T-cell (primary cell): ENCODE measurements at regions not wholly inside any gene's neighbourhood (a gene's known extent, or its start where the extent isn't known, plus 50 kb on each side); places are given as distances from the start of the nearest gene placed in this dataset.

Experiments
- ATAC-seq, 4 experiments: fragments of 200-7000 bp in 3 of 4; fragments of 150-1000 bp in 1 of 4; cut with Tn5 transposase; replicated peaks in 1 of 4; 1 replicate in 3 of 4; 2 replicates in 1 of 4; pipeline ENCODE4 v1.10.0; 2021; ENCODE audit warnings: moderate library complexity in 3 of 4, mild to moderate bottlenecking in 2 of 4, moderate number of reproducible peaks in 1 of 4
- CTCF ChIA-PET, 2 donors: fragments of 300-600 bp; sonication (Branson Sonifier 250); formaldehyde crosslinking; loops; one replicate each; lab custom pipeline; 2022; ENCODE audit warnings: antibody characterized with exemption in 2 of 2; lab: Charles Lee
- POLR2A ChIA-PET, 2 donors: fragments of 300-600 bp; sonication (Branson Sonifier 250); formaldehyde crosslinking; loops; one replicate each; lab custom pipeline; 2022; ENCODE audit warnings: antibody characterized with exemption in 2 of 2; lab: Charles Lee
- DNase-seq, 35 experiments: peaks; one replicate each; pipeline versions ENCODE4 v3.0.0 to v3.0.0-alpha.2; 2013 to 2023
- H3K27ac ChIP-seq: one replicate; pipeline ENCODE4 v1.5.1; 2013; ENCODE audit warnings: low read length
- H3K27me3 ChIP-seq, 2 experiments: replicated peaks in 1 of 2; 1 replicate in 1 of 2; 2 replicates in 1 of 2; pipeline versions ENCODE4 v1.6.1 to v1.7.0; 2013; ENCODE audit warnings: low read length in 1 of 2, mixed read lengths in 1 of 2; ENCODE audit not compliant: control insufficient read depth in 2 of 2, insufficient read depth in 2 of 2; ENCODE audit errors: extremely low read depth in 1 of 2
- H3K36me3 ChIP-seq, 2 donors: 1 replicate in 1 of 2; 2 replicates in 1 of 2; pipeline versions ENCODE4 v1.6.1 to v1.7.0; 2013; ENCODE audit warnings: low read length in 1 of 2; ENCODE audit not compliant: control insufficient read depth in 2 of 2, insufficient read depth in 1 of 2; ENCODE audit errors: extremely low read depth in 1 of 2
- H3K4me1 ChIP-seq, 2 experiments: 1 replicate in 1 of 2; 2 replicates in 1 of 2; pipeline versions ENCODE4 v1.6.1 to v1.7.0; 2013; ENCODE audit warnings: low read length in 2 of 2, mixed read lengths in 1 of 2; ENCODE audit not compliant: insufficient read depth in 2 of 2, control insufficient read depth in 1 of 2; ENCODE audit errors: extremely low read depth in 1 of 2
- H3K4me3 ChIP-seq, 2 donors: 1 replicate in 1 of 2; 2 replicates in 1 of 2; pipeline versions ENCODE4 v1.5.1 to v1.7.0; 2013; ENCODE audit warnings: mild to moderate bottlenecking in 2 of 2, low read length in 1 of 2, moderate library complexity in 1 of 2; ENCODE audit not compliant: control insufficient read depth in 1 of 2; ENCODE audit errors: extremely low read depth in 1 of 2
- H3K9me3 ChIP-seq: 2 replicates; pipeline ENCODE4 v1.7.0; 2013
- H3K27ac Mint-ChIP-seq, 2 donors: one replicate each; pipeline ENCODE4 v1.8.0; 2020 to 2021; ENCODE audit warnings: mild to moderate bottlenecking in 2 of 2, mixed read lengths in 2 of 2
- H3K27me3 Mint-ChIP-seq, 2 donors: one replicate each; pipeline ENCODE4 v1.8.0; 2021 to 2022; ENCODE audit warnings: mixed read lengths in 2 of 2
- H3K36me3 Mint-ChIP-seq: one replicate; pipeline ENCODE4 v1.8.0; 2021; ENCODE audit warnings: mixed read lengths
- H3K4me1 Mint-ChIP-seq, 3 donors: one replicate each; pipeline ENCODE4 v1.8.0; 2020 to 2022; ENCODE audit warnings: mixed read lengths in 3 of 3, mild to moderate bottlenecking in 1 of 3
- H3K4me3 Mint-ChIP-seq, 3 donors: one replicate each; pipeline ENCODE4 v1.8.0; 2020 to 2022; ENCODE audit warnings: mild to moderate bottlenecking in 3 of 3, mixed read lengths in 3 of 3, moderate library complexity in 3 of 3
- H3K9me3 Mint-ChIP-seq, 3 donors: one replicate each; pipeline ENCODE4 v1.8.0; 2020 to 2022; ENCODE audit warnings: mixed read lengths in 3 of 3
- WGBS: methylation state at CpG from one replicate; pipeline ENCODE4 v1.1.5; 2013; ENCODE audit warnings: missing lambda C conversion rate; ENCODE audit not compliant: insufficient coverage; 5-methylcytosine and 5-hydroxymethylcytosine counted together

GRCh38 chr14:55805250-55805649 lies 225.2 kb downstream of the KTN1 start:
- Histone ChIP-seq H3K4me1 (peaks cover 0 to 27% of the 10 kb centered on the region in 2 experiments), H3K4me3 (no peak overlapping the region), H3K36me3 (no peaks in the 10 kb centered on the region), H3K27me3 (no peaks in the 10 kb centered on the region), H3K27ac (no peak overlapping the region), H3K9me3 (no peaks in the 10 kb centered on the region)
- Mint-ChIP-seq H3K4me3 (no peak overlapping the region), H3K27ac (peak overlapping the region in 1 of 2 donors; percentile 60), H3K4me1 (peaks cover 47 to 64% (median 51%) of the 10 kb centered on the region in 3 donors), H3K36me3 (no peaks in the 10 kb centered on the region), H3K27me3 (no peaks in the 10 kb centered on the region), H3K9me3 (peaks cover 4 to 10% (median 5%) of the 10 kb centered on the region in 3 donors)
- WGBS = 70% methylated on average over 3 of the region's 3 CpGs
- ChIA-PET POLR2A (no interaction called here), CTCF (no interaction called here)
- ATAC-seq (no peak), DNase-seq (no peak)

GRCh38 chr14:55807053-55807880 lies 227.3 kb downstream of the KTN1 start:
- no peaks in the 10 kb centered on the region for H3K36me3 ChIP-seq
- ChIA-PET POLR2A (interaction anchor here in 1 of 2 donors (0.6 kb wide), 1 partner anchor 310 kb away, joined by 6 read pairs; no protein-coding TSS in a partner anchor), CTCF (interaction anchor here (0.8 to 1.2 kb wide), 5 partner anchors 37 to 1137 kb away, joined by 3 to 4 read pairs (median 3); partner anchors contain the start of gene TMEM260 (in 1 of the 2))
- H3K4me1 ChIP-seq = peaks cover 0 to 27% of the 10 kb centered on the region in 2 experiments
- WGBS = 36% methylated on average over 6 of the region's 17 CpGs
- ATAC-seq (peak; percentile 81 to 90 (median 88)), DNase-seq (peak; percentile 39 to 94 (median 85))
- Mint-ChIP-seq H3K27me3 (no peaks in the 10 kb centered on the region), H3K36me3 (no peaks in the 10 kb centered on the region), H3K4me1 (peaks cover 47 to 64% (median 48%) of the 10 kb centered on the region in 3 donors), H3K9me3 (peaks cover 4 to 11% (median 9%) of the 10 kb centered on the region in 3 donors), H3K4me3 (peak overlapping the region; percentile 26 to 73 (median 32)), H3K27ac (peak overlapping the region; percentile 91 to 94)
- no peak overlapping the region for H3K4me3 ChIP-seq
- no peaks in the 10 kb centered on the region for H3K27me3 ChIP-seq
- H3K27ac ChIP-seq = peak overlapping the region; percentile 87
- no peaks in the 10 kb centered on the region for H3K9me3 ChIP-seq

- Histone ChIP-seq H3K36me3 (no peaks in the 10 kb centered on the region), H3K4me3 (no peak overlapping the region), H3K4me1 (peaks cover 0 to 27% of the 10 kb centered on the region in 2 experiments), H3K9me3 (no peaks in the 10 kb centered on the region), H3K27ac (peak overlapping the region; percentile 87), H3K27me3 (no peaks in the 10 kb centered on the region)
- Mint-ChIP-seq H3K4me1 (peaks cover 46 to 62% (median 47%) of the 10 kb centered on the region in 3 donors), H3K9me3 (peaks cover 4 to 11% (median 7%) of the 10 kb centered on the region in 3 donors), H3K36me3 (no peaks in the 10 kb centered on the region), H3K4me3 (peak overlapping the region in 1 of 3 donors; percentile 73), H3K27me3 (no peaks in the 10 kb centered on the region), H3K27ac (peak overlapping the region; percentile 91 to 94)
- WGBS = 83% methylated on average over 2 of the region's 2 CpGs
- no peak for DNase-seq
- POLR2A ChIA-PET = interaction anchor here (0.5 to 0.6 kb wide), 2 partner anchors 310 to 655 kb away, joined by 3 to 6 read pairs; no protein-coding TSS in a partner anchor
- no peak for ATAC-seq
- CTCF ChIA-PET = interaction anchor here (0.8 to 1.2 kb wide), 4 partner anchors 36 to 1138 kb away, joined by 3 to 4 read pairs (median 4); partner anchors contain the start of gene TMEM260 (in 1 of the 2)
These were observed 227.9 kb downstream of the KTN1 start for GRCh38 chr14:55807881-55808379.

GRCh38 chr14:55813630-55814029 lies 233.6 kb downstream of the KTN1 start:
- no peak overlapping the region for H3K4me3 Mint-ChIP-seq
- no peak for DNase-seq
- no CpG with 5 or more reads among the region's 2 CpGs for WGBS

GRCh38 chr14:55814064-55814463 lies 234.1 kb downstream of the KTN1 start:
- no peaks in the 10 kb centered on the region for H3K27me3 Mint-ChIP-seq
- Histone ChIP-seq H3K27ac (no peak overlapping the region), H3K4me3 (no peak overlapping the region), H3K27me3 (peaks cover 0 to 6% of the 10 kb centered on the region in 2 experiments), H3K9me3 (no peaks in the 10 kb centered on the region), H3K36me3 (no peaks in the 10 kb centered on the region), H3K4me1 (no peaks in the 10 kb centered on the region)
- H3K4me1 Mint-ChIP-seq = peaks cover 0 to 10% (median 0%) of the 10 kb centered on the region in 3 donors
- CTCF ChIA-PET = no interaction called here
- no peak overlapping the region for H3K27ac Mint-ChIP-seq
- H3K4me3 Mint-ChIP-seq = no peak overlapping the region
- POLR2A ChIA-PET = no interaction called here
- peaks cover 0 to 7% (median 6%) of the 10 kb centered on the region in 3 donors for H3K9me3 Mint-ChIP-seq
- DNase-seq (no peak), ATAC-seq (no peak)
- H3K36me3 Mint-ChIP-seq = no peaks in the 10 kb centered on the region
- WGBS = 57% methylated on average over 1 of the region's 1 CpG

More at GRCh38 chr14:55813630-55814029, 233.6 kb downstream of the KTN1 start:
- H3K27me3 ChIP-seq = peaks cover 0 to 3% of the 10 kb centered on the region in 2 experiments
- H3K27me3 Mint-ChIP-seq = no peaks in the 10 kb centered on the region
- ATAC-seq = no peak
- ChIA-PET POLR2A (no interaction called here), CTCF (no interaction called here)
- no peaks in the 10 kb centered on the region for H3K36me3 ChIP-seq
- no peak overlapping the region for H3K4me3 ChIP-seq
- H3K27ac Mint-ChIP-seq = no peak overlapping the region
- no peaks in the 10 kb centered on the region for H3K4me1 ChIP-seq
- no peaks in the 10 kb centered on the region for H3K9me3 ChIP-seq
- H3K27ac ChIP-seq = no peak overlapping the region
- H3K9me3 Mint-ChIP-seq = peaks cover 0 to 7% (median 6%) of the 10 kb centered on the region in 3 donors
- H3K36me3 Mint-ChIP-seq = no peaks in the 10 kb centered on the region
- H3K4me1 Mint-ChIP-seq = peaks cover 0 to 13% (median 0%) of the 10 kb centered on the region in 3 donors

GRCh38 chr14:55814873-55815272 lies 234.9 kb downstream of the KTN1 start:
- CTCF ChIA-PET = no interaction called here

More at GRCh38 chr14:55814873-55815272, 234.9 kb downstream of the KTN1 start:
- ATAC-seq = no peak
- H3K27ac ChIP-seq = no peak overlapping the region
- no peaks in the 10 kb centered on the region for H3K9me3 ChIP-seq
- Mint-ChIP-seq H3K27me3 (no peaks in the 10 kb centered on the region), H3K4me1 (peaks cover 0 to 5% (median 0%) of the 10 kb centered on the region in 3 donors), H3K27ac (no peak overlapping the region), H3K4me3 (no peak overlapping the region), H3K36me3 (no peaks in the 10 kb centered on the region), H3K9me3 (peaks cover 0 to 7% (median 6%) of the 10 kb centered on the region in 3 donors)
- no CpG with 5 or more reads among the region's 1 CpG for WGBS
- H3K36me3 ChIP-seq = no peaks in the 10 kb centered on the region
- peaks cover 0 to 6% of the 10 kb centered on the region in 2 experiments for H3K27me3 ChIP-seq
- DNase-seq = no peak
- POLR2A ChIA-PET = no interaction called here
- H3K4me1 ChIP-seq = no peaks in the 10 kb centered on the region
- H3K4me3 ChIP-seq = no peak overlapping the region
